Neural progenitor cell (in vitro differentiated cells): ENCODE measurements at regions not wholly inside any gene's neighbourhood (a gene's known extent, or its start where the extent isn't known, plus 50 kb on each side); places are given as distances from the start of the nearest gene placed in this dataset.
"Not testable (repeated sequence)": the region's sequence is repeated elsewhere in the genome, so short reads cannot be mapped to it uniquely, and the experiment has no call there.

ENCODE experiments used
- DNase-seq: peaks from one replicate; pipeline ENCODE4 v3.0.0-alpha.2; 2016; ENCODE audit warnings: low spot score
- H2AFZ ChIP-seq: fragments of 200-600 bp; sonication (generic); replicated peaks from 2 replicates; pipeline ENCODE4 v1.6.1; 2016; ENCODE audit warnings: antibody characterized with exemption
- H3F3A ChIP-seq: fragments of 200-600 bp; sonication (generic); 2 replicates; pipeline ENCODE4 v1.6.1; 2016; ENCODE audit warnings: antibody characterized with exemption, low read depth
- H3K27ac ChIP-seq: fragments of 200-600 bp; sonication (generic); 2 replicates; pipeline ENCODE4 v1.5.1; 2016; ENCODE audit warnings: mild to moderate bottlenecking
- H3K27me3 ChIP-seq: fragments of 200-600 bp; sonication (generic); 2 replicates; pipeline ENCODE4 v1.6.1; 2016; ENCODE audit warnings: mild to moderate bottlenecking, moderate library complexity
- H3K36me3 ChIP-seq: fragments of 200-600 bp; sonication (generic); 2 replicates; pipeline ENCODE4 v1.5.1; 2016
- H3K4me1 ChIP-seq: fragments of 200-600 bp; sonication (generic); 2 replicates; pipeline ENCODE4 v1.6.1; 2016; ENCODE audit warnings: mixed run types
- H3K4me2 ChIP-seq: fragments of 200-600 bp; sonication (generic); 2 replicates; pipeline ENCODE4 v1.6.1; 2016
- H3K4me3 ChIP-seq: fragments of 200-600 bp; sonication (generic); 2 replicates; pipeline ENCODE4 v1.5.1; 2016
- H3K79me2 ChIP-seq: fragments of 200-600 bp; sonication (generic); 2 replicates; pipeline ENCODE4 v1.6.1; 2016; ENCODE audit warnings: low read depth
- H3K9ac ChIP-seq: fragments of 200-600 bp; sonication (generic); 2 replicates; pipeline ENCODE4 v1.6.1; 2016
- H3K9me3 ChIP-seq: fragments of 200-600 bp; sonication (generic); 2 replicates; pipeline ENCODE4 v1.5.1; 2016; ENCODE audit warnings: low read depth
- H4K20me1 ChIP-seq: fragments of 200-600 bp; sonication (generic); 2 replicates; pipeline ENCODE4 v1.6.1; 2016; ENCODE audit warnings: low read depth
- H3K27ac Mint-ChIP-seq: 3 replicates; pipeline ENCODE4 v1.8.0; 2021; ENCODE audit warnings: mixed read lengths
- H3K27me3 Mint-ChIP-seq: 2 replicates; pipeline ENCODE4 v1.8.0; 2022; ENCODE audit warnings: low read depth, mild to moderate bottlenecking, inconsistent platforms, moderate library complexity, mixed read lengths; ENCODE audit not compliant: insufficient read depth
- H3K36me3 Mint-ChIP-seq: 3 replicates; pipeline ENCODE4 v1.8.0; 2021; ENCODE audit warnings: mixed read lengths
- H3K4me1 Mint-ChIP-seq: 3 replicates; pipeline ENCODE4 v1.8.0; 2021; ENCODE audit warnings: mixed read lengths
- H3K4me3 Mint-ChIP-seq: 3 replicates; pipeline ENCODE4 v1.8.0; 2021; ENCODE audit warnings: mild to moderate bottlenecking, moderate library complexity, mixed read lengths
- H3K9me3 Mint-ChIP-seq: 3 replicates; pipeline ENCODE4 v1.8.0; 2020; ENCODE audit warnings: mixed read lengths
- EZH2 ChIP-seq: fragments of 200-600 bp; sonication (generic); IDR thresholded peaks from 2 replicates; pipeline ENCODE4 v1.6.1; 2017; ENCODE audit warnings: antibody characterized with exemption, mild to moderate bottlenecking, moderate library complexity
- EZH2phosphoT487 ChIP-seq: fragments of 200-600 bp; sonication (generic); IDR thresholded peaks from 2 replicates; pipeline ENCODE4 v1.6.1; 2017; ENCODE audit warnings: antibody characterized with exemption
- TF ChIP-seq, protein P1 (sequence below): fragments of 200-600 bp; sonication (generic); IDR thresholded peaks from 2 replicates; pipeline ENCODE4 v1.5.1; 2017; ENCODE audit warnings: antibody characterized with exemption, mild to moderate bottlenecking

DNA sequence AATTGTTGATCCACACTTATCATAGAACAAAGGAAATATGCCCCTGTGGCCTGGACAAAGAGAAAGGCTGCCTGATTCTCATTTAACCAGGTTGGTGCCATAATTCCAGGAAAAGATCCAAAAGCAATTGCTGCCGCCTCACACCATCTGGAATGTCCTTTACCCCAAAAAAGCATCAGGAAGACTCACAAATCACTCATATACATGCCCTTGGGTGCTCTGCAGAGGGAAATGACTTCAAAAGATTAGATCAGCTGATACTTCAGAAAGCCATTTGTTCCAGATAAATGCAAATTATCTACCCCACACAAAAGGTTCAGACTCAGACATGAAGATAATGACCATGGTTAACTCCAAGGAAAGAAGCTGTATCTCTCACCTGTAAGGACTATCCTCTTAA lies 285.8 kb downstream of the C1D start:
- Histone ChIP-seq H2AFZ (no peak overlapping the region), H3K4me1 (peaks cover 6% of the 10 kb centered on the region), H3K27ac (no peak overlapping the region), H3K9ac (no peak overlapping the region), H3K4me2 (no peak overlapping the region), H3K27me3 (no peaks in the 10 kb centered on the region), H4K20me1 (no peaks in the 10 kb centered on the region), H3F3A (no peaks in the 10 kb centered on the region), H3K36me3 (no peaks in the 10 kb centered on the region), H3K79me2 (no peaks in the 10 kb centered on the region), H3K4me3 (no peak overlapping the region), H3K9me3 (no peaks in the 10 kb centered on the region)
- Mint-ChIP-seq H3K4me1 (no peaks in the 10 kb centered on the region), H3K27ac (no peak overlapping the region), H3K36me3 (no peaks in the 10 kb centered on the region), H3K27me3 (no peaks in the 10 kb centered on the region), H3K4me3 (no peak overlapping the region), H3K9me3 (no peaks in the 10 kb centered on the region)
- no peak for TF ChIP-seq EZH2phosphoT487
- TF ChIP-seq EZH2: no peak
- TF ChIP-seq, protein P1, sequence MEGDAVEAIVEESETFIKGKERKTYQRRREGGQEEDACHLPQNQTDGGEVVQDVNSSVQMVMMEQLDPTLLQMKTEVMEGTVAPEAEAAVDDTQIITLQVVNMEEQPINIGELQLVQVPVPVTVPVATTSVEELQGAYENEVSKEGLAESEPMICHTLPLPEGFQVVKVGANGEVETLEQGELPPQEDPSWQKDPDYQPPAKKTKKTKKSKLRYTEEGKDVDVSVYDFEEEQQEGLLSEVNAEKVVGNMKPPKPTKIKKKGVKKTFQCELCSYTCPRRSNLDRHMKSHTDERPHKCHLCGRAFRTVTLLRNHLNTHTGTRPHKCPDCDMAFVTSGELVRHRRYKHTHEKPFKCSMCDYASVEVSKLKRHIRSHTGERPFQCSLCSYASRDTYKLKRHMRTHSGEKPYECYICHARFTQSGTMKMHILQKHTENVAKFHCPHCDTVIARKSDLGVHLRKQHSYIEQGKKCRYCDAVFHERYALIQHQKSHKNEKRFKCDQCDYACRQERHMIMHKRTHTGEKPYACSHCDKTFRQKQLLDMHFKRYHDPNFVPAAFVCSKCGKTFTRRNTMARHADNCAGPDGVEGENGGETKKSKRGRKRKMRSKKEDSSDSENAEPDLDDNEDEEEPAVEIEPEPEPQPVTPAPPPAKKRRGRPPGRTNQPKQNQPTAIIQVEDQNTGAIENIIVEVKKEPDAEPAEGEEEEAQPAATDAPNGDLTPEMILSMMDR: no peak
- DNase-seq: no peak

DNA sequence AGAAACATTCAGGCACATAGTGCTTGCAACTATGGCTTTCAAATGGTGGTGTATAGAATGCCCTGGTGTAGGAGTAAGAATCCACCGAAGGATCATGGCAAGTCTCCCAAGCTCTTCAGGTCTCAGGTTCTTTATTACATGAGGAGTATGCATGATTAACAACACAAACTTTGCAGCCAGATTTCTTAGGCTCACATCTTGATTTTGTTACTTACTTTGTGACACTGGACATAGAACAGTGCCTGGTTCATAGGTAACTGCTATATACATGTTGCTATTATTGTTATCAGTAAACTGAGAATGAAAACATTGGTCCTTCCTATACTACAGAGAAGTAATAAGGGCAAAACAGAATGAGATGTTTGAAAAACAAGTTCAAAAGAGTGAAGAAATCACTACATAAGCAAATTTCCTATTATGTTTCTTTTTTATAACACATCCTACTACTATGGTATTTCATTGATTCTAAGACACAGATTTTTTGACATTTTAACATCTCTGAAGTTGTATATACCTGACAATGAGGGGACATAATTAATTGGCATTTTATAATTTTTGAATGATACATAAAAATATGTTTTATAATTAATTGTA lies 284.9 kb downstream of the C1D start:
- no peaks in the 10 kb centered on the region for H3K79me2 ChIP-seq
- H3K4me1 Mint-ChIP-seq: no peaks in the 10 kb centered on the region
- no peak overlapping the region for H3K27ac Mint-ChIP-seq
- no peaks in the 10 kb centered on the region for H3K27me3 Mint-ChIP-seq
- H3K4me3 ChIP-seq: no peak overlapping the region
- no peak for TF ChIP-seq EZH2phosphoT487
- no peak for TF ChIP-seq EZH2
- TF ChIP-seq, protein P1: no peak
- H3F3A ChIP-seq: no peaks in the 10 kb centered on the region
- no peaks in the 10 kb centered on the region for H3K27me3 ChIP-seq
- no peaks in the 10 kb centered on the region for H3K36me3 Mint-ChIP-seq
- H4K20me1 ChIP-seq: no peaks in the 10 kb centered on the region
- H3K4me2 ChIP-seq: no peak overlapping the region
- H3K9ac ChIP-seq: no peak overlapping the region
- H3K27ac ChIP-seq: no peak overlapping the region
- DNase-seq: no peak
- no peak overlapping the region for H3K4me3 Mint-ChIP-seq
- no peak overlapping the region for H2AFZ ChIP-seq
- peaks cover 6% of the 10 kb centered on the region for H3K4me1 ChIP-seq
- no peaks in the 10 kb centered on the region for H3K9me3 ChIP-seq
- no peaks in the 10 kb centered on the region for H3K9me3 Mint-ChIP-seq
- no peaks in the 10 kb centered on the region for H3K36me3 ChIP-seq

DNA sequence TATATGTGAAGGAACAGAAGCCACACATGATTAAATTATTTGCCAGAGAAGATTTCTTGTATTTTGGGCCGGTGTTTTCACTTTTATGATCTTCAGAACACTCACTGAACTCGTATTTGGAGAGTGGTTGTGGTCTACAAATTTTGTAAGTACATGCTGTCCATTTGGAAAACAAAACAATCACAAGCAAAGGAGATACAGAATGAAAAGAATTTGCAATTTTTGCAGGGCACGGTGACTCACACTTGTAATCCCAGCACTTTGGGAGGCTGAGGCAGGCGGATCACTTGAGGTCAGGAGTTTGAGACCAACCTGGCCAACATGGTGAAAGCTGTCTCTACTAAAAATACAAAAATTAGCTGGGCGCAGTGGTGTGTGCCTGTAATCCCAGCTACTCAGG lies 282.0 kb downstream of the C1D start:
- not testable (repeated sequence) for H3K4me3 ChIP-seq, H3K4me1 ChIP-seq, H3K27ac Mint-ChIP-seq, H3K9me3 ChIP-seq, H3K9ac ChIP-seq, H3K9me3 Mint-ChIP-seq, H4K20me1 ChIP-seq, H3K27me3 Mint-ChIP-seq, H3K4me2 ChIP-seq, H3K79me2 ChIP-seq, H3K4me3 Mint-ChIP-seq, H3K27ac ChIP-seq, H3K36me3 ChIP-seq, H3K36me3 Mint-ChIP-seq, H3K4me1 Mint-ChIP-seq, H3K27me3 ChIP-seq, DNase-seq, H2AFZ ChIP-seq, H3F3A ChIP-seq

DNA sequence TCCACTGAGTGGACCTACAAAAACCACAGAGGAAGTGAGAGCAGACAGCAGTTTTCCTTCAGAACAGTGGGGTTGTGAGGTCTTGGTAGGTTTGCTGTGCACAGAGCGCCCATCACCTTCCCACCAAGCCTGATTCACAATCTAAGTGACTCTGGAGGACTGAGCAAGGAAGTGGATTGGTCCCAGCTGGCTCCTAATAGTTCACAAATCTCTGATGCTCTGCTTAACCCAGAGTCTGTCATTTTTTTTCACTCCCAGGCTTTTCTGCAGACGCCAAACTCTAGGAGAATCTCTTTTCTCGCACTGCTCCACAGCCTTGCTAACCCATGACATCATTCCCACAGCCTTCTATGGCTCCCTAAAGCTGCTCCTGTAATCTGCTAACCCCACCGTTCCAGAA lies 280.4 kb downstream of the C1D start:
- Histone ChIP-seq H3K4me3 (no peak overlapping the region), H2AFZ (no peak overlapping the region), H3K9ac (no peak overlapping the region), H3K79me2 (no peaks in the 10 kb centered on the region), H4K20me1 (no peaks in the 10 kb centered on the region), H3K4me1 (no peaks in the 10 kb centered on the region), H3F3A (no peaks in the 10 kb centered on the region), H3K9me3 (no peaks in the 10 kb centered on the region), H3K27ac (no peak overlapping the region), H3K27me3 (no peaks in the 10 kb centered on the region), H3K4me2 (no peak overlapping the region), H3K36me3 (no peaks in the 10 kb centered on the region)
- DNase-seq: no peak
- no peaks in the 10 kb centered on the region for H3K27me3 Mint-ChIP-seq
- no peaks in the 10 kb centered on the region for H3K9me3 Mint-ChIP-seq
- H3K27ac Mint-ChIP-seq: no peak overlapping the region
- H3K4me3 Mint-ChIP-seq: no peak overlapping the region
- H3K4me1 Mint-ChIP-seq: no peaks in the 10 kb centered on the region
- TF ChIP-seq, protein P1: no peak
- TF ChIP-seq EZH2phosphoT487 (no peak), EZH2 (no peak)
- H3K36me3 Mint-ChIP-seq: no peaks in the 10 kb centered on the region
